HEK293T (cell line): ENCODE measurements at regions not wholly inside any gene's neighbourhood (a gene's known extent, or its start where the extent isn't known, plus 50 kb on each side); places are given as distances from the start of the nearest gene placed in this dataset.

Experiments
- FOXM1 ChIP-seq: fragments of 450-650 bp; IDR thresholded peaks from 2 replicates; pipeline ENCODE4 v1.6.1; 2017; ENCODE audit warnings: mild to moderate bottlenecking, borderline replicate concordance
- HDGF ChIP-seq: fragments of 450-650 bp; IDR thresholded peaks from 2 replicates; pipeline ENCODE4 v1.6.1; 2017; ENCODE audit warnings: antibody characterized with exemption, borderline replicate concordance
- SUZ12 ChIP-seq: fragments of 450-650 bp; IDR thresholded peaks from 2 replicates; pipeline ENCODE4 v1.6.1; 2016; ENCODE audit warnings: mild to moderate bottlenecking
- ZNF384 ChIP-seq: fragments of 450-650 bp; IDR thresholded peaks from 2 replicates; pipeline ENCODE4 v1.6.1; 2016

DNA sequence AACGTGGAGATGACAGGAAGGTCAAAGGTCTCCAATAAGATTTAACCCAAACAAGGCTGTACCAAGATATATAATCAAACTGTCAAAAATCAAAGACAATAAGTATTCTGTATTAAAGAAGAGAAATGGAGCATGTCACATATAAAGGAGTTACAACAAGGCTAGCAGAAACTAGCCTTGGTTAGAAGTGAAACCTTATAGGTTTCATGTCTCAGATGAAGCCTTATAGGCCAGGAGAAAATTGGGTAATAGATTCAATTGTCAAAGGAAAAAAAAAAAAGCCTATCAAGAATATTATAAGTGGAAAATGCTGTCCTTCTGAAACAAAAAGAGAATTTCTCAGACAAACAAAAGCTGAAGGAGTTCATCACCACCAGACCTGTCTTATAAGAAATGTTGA lies 419.4 kb downstream of the CDH11 start:
- no peak for TF ChIP-seq SUZ12
- no peak for TF ChIP-seq ZNF384
- no peak for TF ChIP-seq FOXM1
- TF ChIP-seq HDGF, result no peak
